GM23338 (cell line): ENCODE measurements at regions not wholly inside any gene's neighbourhood (a gene's known extent, or its start where the extent isn't known, plus 50 kb on each side); places are given as distances from the start of the nearest gene placed in this dataset.

Experiments
- CREB1 ChIP-seq: fragments of 250-450 bp; sonication (Bioruptor Pico); IDR thresholded peaks from 2 replicates; pipeline ENCODE4 v1.5.0; 2020; ENCODE audit warnings: low read depth, mild to moderate bottlenecking, moderate library complexity
- CTCF ChIP-seq, 2 experiments: fragments of 200-600 bp in 1 of 2; sonication (generic) in 1 of 2; conservative IDR thresholded peaks; 2 replicates each; pipeline versions ENCODE4 v1.5.1 to v1.6.1; 2016 to 2017; ENCODE audit warnings: antibody characterized with exemption in 2 of 2, low read depth in 2 of 2, mild to moderate bottlenecking in 2 of 2, moderate library complexity in 1 of 2
- EZH2 ChIP-seq: fragments of 200-600 bp; sonication (generic); IDR thresholded peaks from one replicate; pipeline ENCODE4 v1.8.0; 2017; ENCODE audit warnings: antibody characterized with exemption, mild to moderate bottlenecking, low read depth; ENCODE audit not compliant: unreplicated experiment
- EZH2phosphoT487 ChIP-seq: fragments of 200-600 bp; sonication (generic); IDR thresholded peaks from one replicate; pipeline ENCODE4 v1.8.1; 2018; ENCODE audit warnings: antibody characterized with exemption; ENCODE audit not compliant: unreplicated experiment
- JUNB ChIP-seq: IDR thresholded peaks from one replicate; pipeline ENCODE4 v1.6.1; 2016; ENCODE audit warnings: antibody characterized with exemption; ENCODE audit not compliant: unreplicated experiment
- NANOG ChIP-seq: IDR thresholded peaks from 2 replicates; pipeline ENCODE4 v1.6.1; 2016; ENCODE audit warnings: antibody characterized with exemption, borderline replicate concordance
- POLR2AphosphoS5 ChIP-seq: IDR thresholded peaks from 2 replicates; pipeline ENCODE4 v1.6.1; 2016; ENCODE audit warnings: antibody characterized with exemption, low read depth
- STAT1 ChIP-seq: IDR thresholded peaks from one replicate; pipeline ENCODE4 v1.6.1; 2016; ENCODE audit warnings: antibody characterized with exemption; ENCODE audit not compliant: unreplicated experiment
- ZNF114 ChIP-seq: fragments of 250-450 bp; sonication (Bioruptor Pico); IDR thresholded peaks from 2 replicates; pipeline ENCODE4 v1.5.0; 2020; ENCODE audit warnings: mild to moderate bottlenecking, moderate library complexity
- TF ChIP-seq, protein P1 (sequence below): fragments of 250-450 bp; sonication (Bioruptor Pico); IDR thresholded peaks from 2 replicates; pipeline ENCODE4 v1.5.0; 2020; ENCODE audit warnings: mild to moderate bottlenecking, moderate library complexity
- TF ChIP-seq, protein P2 (sequence below): IDR thresholded peaks from 2 replicates; pipeline ENCODE4 v1.6.1; 2016; ENCODE audit warnings: antibody characterized with exemption

- TF ChIP-seq, protein P1, sequence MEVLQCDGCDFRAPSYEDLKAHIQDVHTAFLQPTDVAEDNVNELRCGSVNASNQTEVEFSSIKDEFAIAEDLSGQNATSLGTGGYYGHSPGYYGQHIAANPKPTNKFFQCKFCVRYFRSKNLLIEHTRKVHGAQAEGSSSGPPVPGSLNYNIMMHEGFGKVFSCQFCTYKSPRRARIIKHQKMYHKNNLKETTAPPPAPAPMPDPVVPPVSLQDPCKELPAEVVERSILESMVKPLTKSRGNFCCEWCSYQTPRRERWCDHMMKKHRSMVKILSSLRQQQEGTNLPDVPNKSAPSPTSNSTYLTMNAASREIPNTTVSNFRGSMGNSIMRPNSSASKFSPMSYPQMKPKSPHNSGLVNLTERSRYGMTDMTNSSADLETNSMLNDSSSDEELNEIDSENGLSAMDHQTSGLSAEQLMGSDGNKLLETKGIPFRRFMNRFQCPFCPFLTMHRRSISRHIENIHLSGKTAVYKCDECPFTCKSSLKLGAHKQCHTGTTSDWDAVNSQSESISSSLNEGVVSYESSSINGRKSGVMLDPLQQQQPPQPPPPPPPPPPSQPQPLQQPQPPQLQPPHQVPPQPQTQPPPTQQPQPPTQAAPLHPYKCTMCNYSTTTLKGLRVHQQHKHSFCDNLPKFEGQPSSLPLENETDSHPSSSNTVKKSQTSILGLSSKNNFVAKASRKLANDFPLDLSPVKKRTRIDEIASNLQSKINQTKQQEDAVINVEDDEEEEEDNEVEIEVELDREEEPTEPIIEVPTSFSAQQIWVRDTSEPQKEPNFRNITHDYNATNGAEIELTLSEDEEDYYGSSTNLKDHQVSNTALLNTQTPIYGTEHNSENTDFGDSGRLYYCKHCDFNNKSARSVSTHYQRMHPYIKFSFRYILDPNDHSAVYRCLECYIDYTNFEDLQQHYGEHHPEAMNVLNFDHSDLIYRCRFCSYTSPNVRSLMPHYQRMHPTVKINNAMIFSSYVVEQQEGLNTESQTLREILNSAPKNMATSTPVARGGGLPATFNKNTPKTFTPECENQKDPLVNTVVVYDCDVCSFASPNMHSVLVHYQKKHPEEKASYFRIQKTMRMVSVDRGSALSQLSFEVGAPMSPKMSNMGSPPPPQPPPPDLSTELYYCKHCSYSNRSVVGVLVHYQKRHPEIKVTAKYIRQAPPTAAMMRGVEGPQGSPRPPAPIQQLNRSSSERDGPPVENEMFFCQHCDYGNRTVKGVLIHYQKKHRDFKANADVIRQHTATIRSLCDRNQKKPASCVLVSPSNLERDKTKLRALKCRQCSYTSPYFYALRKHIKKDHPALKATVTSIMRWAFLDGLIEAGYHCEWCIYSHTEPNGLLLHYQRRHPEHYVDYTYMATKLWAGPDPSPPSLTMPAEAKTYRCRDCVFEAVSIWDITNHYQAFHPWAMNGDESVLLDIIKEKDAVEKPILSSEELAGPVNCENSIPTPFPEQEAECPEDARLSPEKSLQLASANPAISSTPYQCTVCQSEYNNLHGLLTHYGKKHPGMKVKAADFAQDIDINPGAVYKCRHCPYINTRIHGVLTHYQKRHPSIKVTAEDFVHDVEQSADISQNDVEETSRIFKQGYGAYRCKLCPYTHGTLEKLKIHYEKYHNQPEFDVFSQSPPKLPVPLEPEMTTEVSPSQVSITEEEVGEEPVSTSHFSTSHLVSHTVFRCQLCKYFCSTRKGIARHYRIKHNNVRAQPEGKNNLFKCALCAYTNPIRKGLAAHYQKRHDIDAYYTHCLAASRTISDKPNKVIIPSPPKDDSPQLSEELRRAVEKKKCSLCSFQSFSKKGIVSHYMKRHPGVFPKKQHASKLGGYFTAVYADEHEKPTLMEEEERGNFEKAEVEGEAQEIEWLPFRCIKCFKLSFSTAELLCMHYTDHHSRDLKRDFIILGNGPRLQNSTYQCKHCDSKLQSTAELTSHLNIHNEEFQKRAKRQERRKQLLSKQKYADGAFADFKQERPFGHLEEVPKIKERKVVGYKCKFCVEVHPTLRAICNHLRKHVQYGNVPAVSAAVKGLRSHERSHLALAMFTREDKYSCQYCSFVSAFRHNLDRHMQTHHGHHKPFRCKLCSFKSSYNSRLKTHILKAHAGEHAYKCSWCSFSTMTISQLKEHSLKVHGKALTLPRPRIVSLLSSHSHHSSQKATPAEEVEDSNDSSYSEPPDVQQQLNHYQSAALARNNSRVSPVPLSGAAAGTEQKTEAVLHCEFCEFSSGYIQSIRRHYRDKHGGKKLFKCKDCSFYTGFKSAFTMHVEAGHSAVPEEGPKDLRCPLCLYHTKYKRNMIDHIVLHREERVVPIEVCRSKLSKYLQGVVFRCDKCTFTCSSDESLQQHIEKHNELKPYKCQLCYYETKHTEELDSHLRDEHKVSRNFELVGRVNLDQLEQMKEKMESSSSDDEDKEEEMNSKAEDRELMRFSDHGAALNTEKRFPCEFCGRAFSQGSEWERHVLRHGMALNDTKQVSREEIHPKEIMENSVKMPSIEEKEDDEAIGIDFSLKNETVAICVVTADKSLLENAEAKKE (CRISPR knock-in tag), result no peak
- no peak for TF ChIP-seq CTCF (conservative IDR thresholded peaks at IDR 0.05; ENCODE audit: low read depth in 2 of 2)
- no peak for TF ChIP-seq EZH2phosphoT487
- no peak for TF ChIP-seq POLR2AphosphoS5
- TF ChIP-seq EZH2, result no peak
- TF ChIP-seq JUNB, result no peak
- no peak for TF ChIP-seq STAT1
- TF ChIP-seq ZNF114 (CRISPR knock-in tag), result no peak
- TF ChIP-seq NANOG, result no peak
- no peak for TF ChIP-seq CREB1
- TF ChIP-seq, protein P2, sequence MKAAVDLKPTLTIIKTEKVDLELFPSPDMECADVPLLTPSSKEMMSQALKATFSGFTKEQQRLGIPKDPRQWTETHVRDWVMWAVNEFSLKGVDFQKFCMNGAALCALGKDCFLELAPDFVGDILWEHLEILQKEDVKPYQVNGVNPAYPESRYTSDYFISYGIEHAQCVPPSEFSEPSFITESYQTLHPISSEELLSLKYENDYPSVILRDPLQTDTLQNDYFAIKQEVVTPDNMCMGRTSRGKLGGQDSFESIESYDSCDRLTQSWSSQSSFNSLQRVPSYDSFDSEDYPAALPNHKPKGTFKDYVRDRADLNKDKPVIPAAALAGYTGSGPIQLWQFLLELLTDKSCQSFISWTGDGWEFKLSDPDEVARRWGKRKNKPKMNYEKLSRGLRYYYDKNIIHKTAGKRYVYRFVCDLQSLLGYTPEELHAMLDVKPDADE, result no peak
Measured at GRCh38 chr4:124276461-124276860, 436.1 kb downstream of the ANKRD50 start (continued).
